ENCODE measurements at regions not wholly inside any gene's neighbourhood (a gene's known extent, or its start where the extent isn't known, plus 50 kb on each side); places are given as distances from the start of the nearest gene placed in this dataset.
"Not testable (repeated sequence)": the region's sequence is repeated elsewhere in the genome, so short reads cannot be mapped to it uniquely, and the experiment has no call there.

DNA sequence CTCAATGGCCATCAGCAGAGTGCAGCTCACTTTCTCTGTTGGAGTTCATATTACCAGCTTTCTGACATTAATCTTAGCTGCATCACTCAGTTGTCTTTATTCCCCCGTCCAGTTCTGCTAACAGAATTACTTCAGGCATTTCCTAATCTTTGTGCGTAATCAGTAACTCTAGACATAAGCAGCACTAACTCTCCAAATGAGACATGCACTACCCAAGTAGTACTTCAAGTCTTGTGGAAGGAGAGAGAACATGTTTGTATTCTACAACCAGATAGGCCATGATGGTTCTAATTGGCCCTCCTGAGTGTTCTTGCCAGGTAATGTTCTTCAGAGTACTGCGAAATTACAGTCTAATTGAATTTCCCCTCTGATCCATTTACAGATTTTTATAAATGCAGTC, 448.5 kb upstream of the RPS6KA3 start:
- no peak for DNase-seq (ENCODE audit: low read depth in 2 of 2)

DNA sequence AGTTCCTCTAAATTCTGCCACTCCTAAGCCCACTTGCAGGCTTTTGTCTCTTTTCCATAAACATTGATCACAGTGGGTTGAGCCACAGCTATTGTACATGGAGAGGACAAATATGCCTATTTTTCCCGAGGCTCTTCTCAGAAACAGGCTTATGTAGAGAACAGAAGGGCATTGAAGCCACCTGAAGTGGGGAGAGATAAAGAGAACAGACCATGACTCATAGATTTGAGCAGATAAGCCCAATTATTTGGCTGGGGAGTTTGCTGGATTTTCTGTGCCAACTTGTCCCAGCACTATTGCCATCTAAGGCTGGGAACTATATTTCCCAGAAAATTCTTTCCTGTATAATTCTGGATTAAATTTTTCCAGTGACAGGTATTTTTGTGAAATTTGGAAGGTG, 446.1 kb upstream of the RPS6KA3 start:
- no peak for DNase-seq (ENCODE audit: low read depth in 2 of 2)

DNA sequence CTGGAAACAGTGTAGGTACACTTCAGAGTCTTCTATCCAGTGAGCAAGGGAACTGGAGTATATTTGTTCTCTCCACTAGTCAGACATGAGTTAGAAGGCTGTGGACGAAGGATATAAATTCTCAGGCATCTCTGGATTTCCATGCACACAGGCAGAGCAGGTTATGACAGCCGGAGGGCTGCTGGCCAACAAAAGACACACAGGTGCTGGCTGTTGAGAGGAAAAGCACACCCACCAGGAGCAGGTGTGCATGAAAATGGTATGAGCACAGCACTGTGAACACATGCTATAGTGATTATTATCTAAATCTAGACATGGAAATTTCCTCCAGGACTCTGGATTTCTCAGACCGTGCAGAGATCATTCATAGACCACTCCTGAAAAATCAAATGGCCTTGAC, 444.7 kb upstream of the RPS6KA3 start:
- no peak for DNase-seq (ENCODE audit: low read depth in 2 of 2)

DNA sequence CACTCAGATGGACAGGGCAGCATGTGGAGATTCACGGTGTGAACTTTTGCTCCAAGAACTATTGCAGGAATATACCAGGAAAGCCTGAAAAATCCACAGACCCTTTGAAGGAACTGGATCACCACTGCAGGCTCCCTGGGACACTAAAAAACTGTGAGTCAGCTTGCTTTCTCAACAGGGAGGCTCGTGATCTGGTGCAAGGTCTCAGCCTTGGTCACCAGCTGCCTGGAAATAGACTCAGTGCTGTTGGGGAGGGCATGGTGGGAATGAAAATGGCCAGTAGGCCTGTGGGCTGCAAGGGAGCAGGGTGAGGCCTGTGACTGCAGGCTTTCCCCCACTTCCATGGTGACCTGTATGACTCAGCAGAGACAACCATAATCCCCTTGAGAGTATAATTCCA, 426.4 kb upstream of the RPS6KA3 start:
- no peak for DNase-seq (ENCODE audit: low read depth in 2 of 2)

DNA sequence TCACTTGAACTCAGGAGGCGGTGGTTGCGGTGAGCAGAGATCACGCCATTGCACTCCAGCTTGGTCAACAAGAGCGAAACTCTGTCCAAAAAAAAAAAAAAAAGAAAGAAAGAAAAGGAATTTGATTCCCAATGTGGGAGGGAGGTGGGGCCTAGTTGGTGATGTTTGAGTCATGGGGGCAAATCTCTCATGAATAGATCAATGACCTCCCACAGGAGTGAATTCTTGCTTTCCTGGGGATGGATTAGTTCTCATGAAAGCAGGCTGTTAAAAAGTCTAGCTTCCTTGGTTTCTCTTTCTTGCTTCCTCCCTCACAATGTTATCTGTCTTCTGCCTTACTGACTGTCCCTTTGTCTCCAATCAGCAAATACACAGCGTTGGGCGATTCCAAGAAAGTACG, 419.5 kb upstream of the RPS6KA3 start:
- DNase-seq (ENCODE audit: low read depth in 2 of 2) = no peak

DNA sequence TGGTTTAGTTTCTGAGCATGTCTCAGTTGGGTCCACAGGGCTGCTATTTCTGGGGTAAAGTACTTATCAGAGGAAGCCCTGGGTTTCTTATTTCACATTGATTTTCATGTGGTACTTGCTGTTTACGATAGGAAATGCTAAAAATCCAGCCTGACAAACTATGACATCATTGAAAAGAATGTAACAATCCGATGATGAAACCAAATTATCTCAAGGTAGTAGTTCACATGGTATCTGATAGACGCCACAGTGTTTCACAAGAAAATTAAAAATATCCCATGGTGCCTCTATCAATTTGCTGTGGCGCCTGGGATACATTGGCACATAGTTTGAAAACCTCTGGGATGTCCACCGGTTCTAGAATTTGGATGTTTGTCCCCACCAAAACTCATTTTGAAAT, 418.9 kb upstream of the RPS6KA3 start:
- DNase-seq (ENCODE audit: low read depth in 2 of 2) = no peak

DNA sequence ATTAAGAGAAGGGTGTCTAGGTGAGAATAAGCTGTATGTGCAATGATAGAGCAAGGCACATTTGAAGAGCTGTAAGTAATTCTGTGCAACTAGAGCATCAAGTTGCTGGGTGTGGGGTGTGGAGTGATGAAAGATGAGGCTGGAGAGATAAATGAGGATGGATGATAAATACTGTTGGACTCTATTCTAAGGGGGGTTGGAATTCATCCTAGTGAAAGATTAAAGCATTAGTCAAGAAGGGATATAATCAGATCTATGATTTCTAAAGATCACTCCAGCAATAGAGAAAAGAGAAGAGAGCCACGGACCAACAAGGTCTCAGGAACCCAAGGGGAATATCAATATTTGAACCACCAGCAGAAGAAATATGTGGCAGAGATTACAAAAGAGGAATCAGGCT, 415.0 kb upstream of the RPS6KA3 start:
- no peak for DNase-seq (ENCODE audit: low read depth in 2 of 2)

DNA sequence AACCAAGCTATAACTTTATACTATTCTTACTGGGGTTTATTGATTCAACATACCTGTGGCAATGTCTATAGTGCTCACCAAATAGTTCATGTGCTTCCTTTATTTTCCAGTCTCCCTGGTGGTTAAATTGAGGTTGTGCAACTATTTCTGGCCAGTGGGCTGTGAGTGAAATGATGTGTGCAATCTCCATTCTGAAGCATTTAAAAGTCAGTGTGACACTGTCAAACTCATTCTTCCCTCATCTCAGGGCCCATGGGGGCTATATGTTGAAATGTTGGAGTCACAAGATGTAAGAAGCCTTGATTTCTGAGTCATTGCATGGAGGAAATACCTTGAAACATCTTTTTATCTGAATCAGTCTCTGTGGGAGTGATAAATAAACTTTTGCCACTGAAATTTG, 414.3 kb upstream of the RPS6KA3 start:
- no peak for DNase-seq (ENCODE audit: low read depth in 2 of 2)

DNA sequence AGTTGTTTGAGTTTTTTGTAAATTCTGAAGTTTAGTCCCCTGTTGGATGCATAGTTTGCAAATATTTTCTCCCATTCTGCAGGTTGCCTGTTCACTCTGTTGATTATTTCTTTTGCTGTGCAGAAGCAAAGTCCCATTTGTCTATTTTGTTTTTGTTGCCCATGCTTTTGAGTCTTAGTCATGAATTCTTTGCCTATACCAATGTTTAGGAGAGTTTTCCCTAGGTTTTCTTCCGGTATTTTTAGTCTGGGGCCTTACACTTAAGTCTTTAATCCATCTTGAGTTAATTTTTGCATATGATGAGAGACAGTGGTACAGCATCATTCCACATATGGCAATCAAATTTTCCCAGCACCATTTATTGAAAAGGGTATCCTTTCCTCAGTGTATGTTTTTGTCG, 405.8 kb upstream of the RPS6KA3 start:
- DNase-seq (ENCODE audit: low read depth in 2 of 2) = no peak

DNA sequence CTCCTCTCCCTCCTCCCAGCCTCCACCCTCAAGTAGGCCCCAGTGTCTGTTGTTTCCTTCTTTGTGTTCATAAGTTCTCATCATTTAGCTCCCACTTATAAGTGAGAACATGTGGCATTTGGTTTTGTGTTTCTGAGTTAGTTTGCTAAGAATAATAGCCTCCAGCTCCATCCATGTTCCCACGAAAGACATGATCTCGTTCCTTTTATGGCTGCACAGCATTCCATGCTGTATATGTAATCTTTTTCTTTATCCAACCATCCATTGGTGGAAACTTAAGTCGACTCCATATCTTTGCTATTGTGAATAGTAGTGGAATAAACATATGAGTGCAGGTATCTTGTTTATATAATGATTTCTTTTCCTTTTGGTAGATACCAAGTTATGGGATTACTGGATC, 405.0 kb upstream of the RPS6KA3 start:
- not testable (repeated sequence) for DNase-seq (ENCODE audit: low read depth in 2 of 2)

DNA sequence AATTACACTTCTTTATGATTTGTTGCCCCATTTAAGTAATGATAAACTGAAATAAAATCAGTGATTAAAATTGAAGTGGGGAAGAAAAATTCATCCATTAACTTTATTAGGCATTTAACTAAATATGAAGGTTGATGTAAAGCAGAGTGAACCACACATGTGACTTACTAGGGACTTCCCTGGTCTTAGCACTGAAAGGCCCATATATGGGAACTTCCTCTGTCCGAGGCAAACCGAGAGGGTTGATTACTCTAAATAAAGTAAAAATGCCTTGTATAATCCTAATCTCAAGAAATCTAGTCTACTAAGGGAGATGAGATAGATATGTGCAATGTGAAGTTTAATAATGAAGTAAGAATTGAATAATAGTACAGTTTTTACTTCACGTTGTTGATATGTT, 403.9 kb upstream of the RPS6KA3 start:
- no peak for DNase-seq (ENCODE audit: low read depth in 2 of 2)

DNA sequence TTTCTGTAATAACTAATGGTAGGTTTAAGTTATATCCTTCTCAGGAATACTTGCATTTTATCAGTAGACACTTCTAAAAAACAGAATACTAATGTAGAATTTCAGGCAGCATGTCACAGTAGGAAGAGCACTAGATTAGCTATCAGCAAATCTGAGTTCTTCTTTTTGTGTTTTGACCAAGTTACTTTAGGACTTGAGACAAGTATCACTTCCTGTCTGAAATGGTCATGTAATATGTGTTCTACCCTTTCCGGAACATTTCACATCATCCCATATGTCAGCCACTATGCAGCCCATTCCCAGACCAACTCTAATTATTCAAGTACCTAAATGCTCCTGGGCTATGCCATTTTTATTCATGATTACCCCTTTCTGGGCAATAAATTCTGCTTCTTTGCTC, 401.8 kb upstream of the RPS6KA3 start:
- no peak for DNase-seq (ENCODE audit: low read depth in 2 of 2)

DNA sequence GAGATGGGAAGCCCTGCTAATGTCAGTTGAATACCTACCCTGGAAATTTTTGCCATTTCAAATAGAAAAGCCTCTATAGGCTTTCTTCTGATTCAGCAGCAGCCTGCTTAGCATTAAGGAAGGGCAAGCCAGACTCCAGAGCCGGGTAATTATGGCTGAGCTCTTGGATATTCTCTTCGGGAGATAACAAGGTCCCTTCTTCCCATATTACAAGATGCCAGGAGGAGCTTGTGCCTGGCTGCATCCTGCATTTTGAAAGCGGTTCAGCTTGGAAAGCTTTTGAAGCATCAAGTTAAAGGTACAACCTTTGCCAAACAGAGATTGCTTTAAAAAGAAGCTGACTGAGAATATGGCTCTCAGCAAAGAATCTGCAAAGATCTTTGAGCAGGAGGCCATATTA, 399.6 kb upstream of the RPS6KA3 start:
- no peak for DNase-seq (ENCODE audit: low read depth in 2 of 2)

DNA sequence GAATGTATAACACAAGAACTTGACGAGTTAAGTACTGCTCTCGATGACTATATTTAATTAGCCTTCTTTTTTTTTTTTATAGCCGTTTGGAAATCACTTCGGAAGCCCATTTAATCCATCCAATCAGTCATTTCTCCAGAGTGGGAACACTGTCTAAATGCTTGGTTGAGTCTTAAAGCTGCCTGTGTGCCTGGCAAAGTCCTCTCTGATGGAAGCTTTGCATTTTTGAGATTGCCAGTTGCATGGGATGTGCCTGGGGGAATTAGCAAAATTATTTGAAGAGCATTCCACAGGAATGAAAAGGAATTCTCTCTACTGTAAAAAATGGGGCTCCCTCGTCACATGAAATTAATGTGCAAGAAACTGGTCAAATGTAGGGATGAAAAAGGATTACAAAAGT, 398.8 kb upstream of the RPS6KA3 start:
- DNase-seq (ENCODE audit: low read depth in 2 of 2) = no peak

DNA sequence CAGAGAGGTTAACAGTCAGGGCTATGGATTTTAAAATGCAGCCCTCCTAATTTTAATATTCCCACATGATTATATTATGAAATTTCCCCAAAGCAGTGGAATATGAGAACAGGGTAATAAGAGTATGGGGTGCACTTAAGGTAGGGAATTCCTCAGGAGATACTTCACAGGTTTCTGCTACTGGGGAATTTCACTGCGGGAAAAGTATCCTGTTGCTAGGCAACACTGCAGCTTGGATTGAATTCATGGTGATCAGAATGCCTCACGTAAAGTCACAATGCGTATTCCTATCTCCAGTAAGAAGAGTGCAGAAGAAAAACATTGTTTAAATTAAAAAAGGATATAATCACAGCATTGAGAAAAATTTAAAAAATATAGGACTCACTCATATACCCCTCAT, 398.1 kb upstream of the RPS6KA3 start:
- no peak for DNase-seq (ENCODE audit: low read depth in 2 of 2)

DNA sequence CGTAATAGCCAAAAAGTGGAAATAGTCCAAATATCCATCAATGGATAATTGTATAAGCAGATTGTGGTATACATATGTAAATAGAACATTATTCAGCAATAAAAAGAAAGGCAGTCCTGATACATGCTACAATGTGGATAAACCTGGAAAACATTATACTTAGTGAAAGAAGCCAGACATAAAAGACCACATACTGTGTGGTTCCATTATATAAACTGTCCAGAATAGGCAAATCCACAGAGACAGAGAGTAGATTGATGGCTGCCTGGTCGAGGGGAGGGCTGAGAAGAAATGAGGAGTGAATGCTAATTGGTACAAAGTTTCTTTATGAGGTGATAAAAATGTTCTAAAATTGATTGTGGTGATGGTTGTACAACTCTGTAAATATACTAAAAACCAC, 397.4 kb upstream of the RPS6KA3 start:
- no peak for DNase-seq (ENCODE audit: low read depth in 2 of 2)

DNA sequence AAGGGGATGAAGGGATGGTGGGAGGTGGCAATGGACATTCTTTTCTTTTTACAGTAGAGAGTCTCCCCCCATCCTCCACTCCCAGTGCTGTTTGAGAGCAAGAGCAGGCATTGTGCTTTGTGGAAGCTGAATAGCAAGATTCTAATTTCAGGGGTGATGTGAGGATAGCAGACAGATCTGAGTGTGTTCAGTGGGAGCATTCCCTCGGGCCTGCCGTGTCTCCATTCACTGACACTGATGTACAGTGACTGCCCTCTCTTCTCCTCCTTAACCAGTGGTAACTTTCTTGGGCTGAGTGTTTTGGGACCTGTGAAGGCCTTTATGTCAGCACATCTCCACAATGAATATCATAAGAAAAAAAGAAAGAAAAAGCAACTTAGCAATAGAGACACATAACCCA, 396.6 kb upstream of the RPS6KA3 start:
- DNase-seq (ENCODE audit: low read depth in 2 of 2) = no peak

DNA sequence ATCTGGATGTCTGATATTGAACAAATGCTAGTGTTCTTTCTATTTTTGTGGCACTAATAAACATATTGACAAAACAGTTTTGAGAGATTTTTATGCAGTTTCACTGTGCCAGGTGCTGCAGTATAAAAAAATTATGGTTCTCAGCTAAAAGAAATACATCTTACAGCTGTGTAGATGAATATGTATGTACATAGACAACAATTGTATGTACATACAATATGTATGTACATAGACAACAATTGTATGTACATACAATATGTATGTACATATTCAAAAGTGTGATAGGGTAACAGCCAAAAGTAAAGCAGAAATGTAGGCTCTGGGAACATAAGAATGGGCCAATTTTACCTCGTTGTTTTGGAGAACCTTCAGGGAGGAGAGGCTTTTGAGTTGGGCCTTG, 390.0 kb upstream of the RPS6KA3 start:
- no peak for DNase-seq (ENCODE audit: low read depth in 2 of 2)

DNA sequence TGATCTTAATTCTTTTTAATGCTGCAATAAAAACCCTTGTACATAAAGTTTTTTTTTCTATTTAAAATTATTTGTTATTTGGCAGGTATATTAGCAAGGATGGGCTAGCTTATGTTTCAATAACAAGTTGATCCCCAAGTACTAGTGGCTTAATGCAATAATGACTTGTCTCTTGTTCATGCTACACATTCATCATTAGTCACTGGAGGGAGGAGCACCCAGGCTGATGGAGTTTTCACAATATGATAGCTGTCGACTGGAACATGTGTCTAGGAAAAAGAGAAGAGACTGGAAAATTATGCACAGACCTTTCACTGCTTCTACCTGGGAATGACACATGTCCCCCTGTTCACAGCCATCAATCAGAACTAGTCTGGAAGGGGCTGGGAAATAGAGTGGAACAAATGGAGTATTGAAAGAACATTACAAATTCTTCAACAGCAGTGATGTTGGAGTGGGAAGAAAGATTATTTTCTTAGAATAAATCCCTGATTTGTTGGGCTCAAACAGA, 387.9 kb upstream of the RPS6KA3 start:
- no peak for DNase-seq (ENCODE audit: low read depth in 2 of 2)

DNA sequence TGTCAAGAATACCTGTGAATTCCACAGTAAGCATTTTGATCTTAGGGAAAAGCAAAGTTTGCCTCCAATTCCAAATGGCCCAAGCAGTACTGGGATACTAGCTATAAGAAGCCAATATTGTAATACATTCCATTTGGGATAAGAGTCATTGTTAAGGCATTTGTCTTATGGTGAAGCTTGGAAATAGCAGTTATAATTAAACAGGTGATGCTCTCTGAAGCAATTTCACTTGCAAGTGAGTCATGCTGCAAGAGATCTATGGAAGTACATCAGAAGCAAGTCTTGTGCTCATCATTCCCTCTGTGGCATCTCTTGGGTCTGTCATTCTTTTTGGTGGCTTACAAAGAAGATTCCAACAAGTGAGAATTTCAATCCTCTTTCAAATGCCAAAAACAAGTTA, 386.4 kb upstream of the RPS6KA3 start:
- DNase-seq (ENCODE audit: low read depth in 2 of 2) = no peak

DNA sequence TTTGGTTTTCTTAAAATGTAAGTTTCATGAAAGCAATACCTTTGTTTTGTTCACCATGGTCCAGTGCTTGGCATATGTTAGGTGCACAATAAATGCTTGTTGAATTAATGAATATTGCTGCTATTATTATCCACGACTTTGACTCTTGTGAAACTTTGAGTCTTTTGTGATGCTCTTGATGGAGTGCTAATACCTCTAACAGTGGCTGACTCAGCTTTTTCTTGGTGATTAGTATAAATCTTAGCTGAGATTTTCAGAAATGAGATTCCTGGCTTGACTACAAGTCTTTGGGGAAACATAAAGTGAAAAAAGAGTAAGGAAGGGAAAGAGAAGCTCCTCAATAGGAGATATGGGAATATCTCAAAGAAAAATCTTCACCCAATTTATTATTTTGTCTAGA, 375.2 kb upstream of the RPS6KA3 start:
- DNase-seq (ENCODE audit: low read depth in 2 of 2) = no peak

DNA sequence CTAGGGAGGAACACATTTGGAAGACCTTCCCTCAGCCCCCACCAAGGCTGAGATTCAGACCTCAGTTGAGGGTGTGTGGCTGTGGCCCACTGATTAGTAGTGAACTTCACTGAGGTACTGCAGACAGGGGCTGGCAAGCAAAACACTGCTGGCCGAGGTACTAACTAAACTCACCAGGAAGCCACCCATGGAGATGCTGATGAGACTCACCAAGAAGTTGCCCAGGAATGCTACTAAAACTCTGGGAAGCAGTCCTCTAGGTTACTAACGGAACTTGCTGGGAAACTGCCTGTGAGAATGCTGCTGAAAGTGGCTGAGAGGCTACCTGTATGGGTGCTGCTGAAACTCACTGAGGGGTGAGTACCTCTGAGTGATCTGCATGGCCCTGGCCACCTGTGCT, 372.4 kb upstream of the RPS6KA3 start:
- no peak for DNase-seq (ENCODE audit: low read depth in 2 of 2)

DNA sequence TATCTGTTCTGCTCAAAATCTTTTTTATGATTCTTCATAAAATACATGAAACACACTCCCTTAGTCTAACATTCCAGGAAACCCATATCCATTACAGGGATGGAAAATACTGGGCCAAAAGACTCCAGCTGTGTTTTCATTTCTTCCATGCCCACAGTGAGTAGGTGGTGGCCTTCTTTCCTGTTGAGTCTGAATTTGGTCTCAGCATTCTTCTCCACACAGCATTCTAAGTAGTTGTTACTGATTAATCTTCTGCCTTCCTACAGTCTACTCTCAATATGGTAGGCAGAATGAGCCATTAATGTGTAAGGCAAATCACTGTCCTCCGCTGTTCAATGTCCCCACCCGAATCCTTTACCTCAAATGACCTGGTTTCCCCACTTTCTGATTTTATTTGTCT, 370.6 kb upstream of the RPS6KA3 start:
- no peak for DNase-seq (ENCODE audit: low read depth in 2 of 2)

DNA sequence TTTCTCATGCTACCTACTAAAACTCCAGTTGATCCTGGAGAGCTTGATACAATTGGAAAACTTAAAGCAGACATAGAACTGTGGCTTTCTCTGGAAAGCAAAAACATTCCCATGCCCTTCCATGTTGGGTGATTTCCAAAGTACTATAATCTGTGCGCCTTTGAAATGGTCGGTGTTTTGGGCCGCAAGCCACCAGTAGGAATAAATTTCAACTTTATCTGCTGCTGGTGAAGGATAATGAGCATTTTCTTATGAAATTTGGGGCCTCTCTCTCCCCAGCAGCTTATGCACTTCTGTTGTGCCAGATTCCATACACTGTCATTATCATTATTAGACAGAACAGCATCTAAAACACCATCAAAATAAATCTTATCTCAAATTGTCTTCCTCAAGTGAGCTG, 366.7 kb upstream of the RPS6KA3 start:
- DNase-seq (ENCODE audit: low read depth in 2 of 2) = no peak

DNA sequence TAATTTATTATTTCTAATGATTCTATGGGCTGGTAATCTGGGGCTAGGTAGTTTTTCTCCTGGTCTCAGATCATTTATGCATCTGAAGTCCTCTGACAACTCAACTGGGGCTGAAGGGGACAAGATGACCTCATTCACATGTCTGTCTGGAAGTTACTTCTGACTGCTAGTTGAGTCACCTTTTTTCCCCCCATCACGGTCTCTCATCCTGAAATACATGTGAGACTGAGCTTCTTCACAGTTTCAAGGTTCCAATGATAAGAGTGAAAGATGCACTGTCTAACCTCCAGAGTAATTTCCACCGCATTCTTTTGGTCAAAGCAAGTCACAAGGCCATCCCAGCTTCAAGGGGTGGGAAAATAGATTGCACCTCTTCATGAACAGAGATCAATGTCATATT, 356.7 kb upstream of the RPS6KA3 start:
- no peak for DNase-seq (ENCODE audit: low read depth in 2 of 2)
